Mesothelial cell of epicardium (in vitro differentiated cells): ENCODE measurements at regions not wholly inside any gene's neighbourhood (a gene's known extent, or its start where the extent isn't known, plus 50 kb on each side); places are given as distances from the start of the nearest gene placed in this dataset.

Experiments used
- DNase-seq, 2 experiments: peaks; one replicate each; pipeline ENCODE4 v3.0.0; 2021; ENCODE audit warnings: low spot score in 2 of 2; ENCODE audit not compliant: unreplicated experiment in 2 of 2
- H3K27ac Mint-ChIP-seq: 2 replicates; pipeline ENCODE4 v1.8.0; 2021; ENCODE audit warnings: mixed read lengths
- H3K27me3 Mint-ChIP-seq: 2 replicates; pipeline ENCODE4 v1.8.0; 2021; ENCODE audit warnings: low read depth, mixed read lengths
- H3K36me3 Mint-ChIP-seq: 2 replicates; pipeline ENCODE4 v1.8.0; 2021; ENCODE audit warnings: mixed read lengths
- H3K4me1 Mint-ChIP-seq: 2 replicates; pipeline ENCODE4 v1.8.0; 2021; ENCODE audit warnings: mixed read lengths
- H3K4me3 Mint-ChIP-seq: 2 replicates; pipeline ENCODE4 v1.8.0; 2021; ENCODE audit warnings: mild to moderate bottlenecking, moderate library complexity, mixed read lengths
- H3K9me3 Mint-ChIP-seq: 2 replicates; pipeline ENCODE4 v1.8.0; 2021; ENCODE audit warnings: mixed read lengths
- CTCF ChIP-seq: fragments of 200-600 bp; sonication (generic); IDR thresholded peaks from one replicate; pipeline ENCODE4 v1.5.0; 2021; ENCODE audit warnings: antibody characterized with exemption; ENCODE audit not compliant: unreplicated experiment

- no peak overlapping the region for H3K27ac Mint-ChIP-seq
- no peaks in the 10 kb centered on the region for H3K4me1 Mint-ChIP-seq
- peaks cover 16% of the 10 kb centered on the region for H3K9me3 Mint-ChIP-seq
- peaks cover 6% of the 10 kb centered on the region for H3K27me3 Mint-ChIP-seq
- no peaks in the 10 kb centered on the region for H3K36me3 Mint-ChIP-seq
- no peak for TF ChIP-seq CTCF
- no peak for DNase-seq
- H3K4me3 Mint-ChIP-seq, result no peak overlapping the region
Measured at GRCh38 chr9:19689328-19690101, 99.3 kb downstream of the SLC24A2 start.

- Mint-ChIP-seq H3K27me3 (peaks cover 26% of the 10 kb centered on the region), H3K27ac (no peak overlapping the region), H3K4me3 (no peak overlapping the region), H3K4me1 (no peaks in the 10 kb centered on the region), H3K36me3 (no peaks in the 10 kb centered on the region), H3K9me3 (peaks cover 16% of the 10 kb centered on the region)
- DNase-seq, result no peak
- no peak for TF ChIP-seq CTCF
Measured at GRCh38 chr9:19683715-19684114, 105.1 kb downstream of the SLC24A2 start.

GRCh38 chr9:19682397-19682796, 106.4 kb downstream of the SLC24A2 start:
- Mint-ChIP-seq H3K36me3 (no peaks in the 10 kb centered on the region), H3K9me3 (peaks cover 16% of the 10 kb centered on the region), H3K4me3 (no peak overlapping the region), H3K27me3 (peaks cover 28% of the 10 kb centered on the region), H3K4me1 (no peaks in the 10 kb centered on the region), H3K27ac (no peak overlapping the region)
- TF ChIP-seq CTCF, result no peak
- DNase-seq, result no peak

- H3K4me1 Mint-ChIP-seq, result no peaks in the 10 kb centered on the region
- peaks cover 32% of the 10 kb centered on the region for H3K27me3 Mint-ChIP-seq
- peaks cover 16% of the 10 kb centered on the region for H3K9me3 Mint-ChIP-seq
- no peak for TF ChIP-seq CTCF
- DNase-seq, result no peak
- no peaks in the 10 kb centered on the region for H3K36me3 Mint-ChIP-seq
- H3K4me3 Mint-ChIP-seq, result no peak overlapping the region
- H3K27ac Mint-ChIP-seq, result no peak overlapping the region
Measured at GRCh38 chr9:19681846-19682245, 107.0 kb downstream of the SLC24A2 start.

GRCh38 chr9:19677924-19678323, 110.9 kb downstream of the SLC24A2 start:
- Mint-ChIP-seq H3K4me3 (no peak overlapping the region), H3K27ac (no peak overlapping the region), H3K4me1 (peaks cover 3% of the 10 kb centered on the region), H3K9me3 (peaks cover 4% of the 10 kb centered on the region), H3K27me3 (peaks cover 25% of the 10 kb centered on the region), H3K36me3 (no peaks in the 10 kb centered on the region)
- DNase-seq, result no peak
- TF ChIP-seq CTCF, result no peak
